Putamen (tissue), 1 donor: ENCODE measurements at regions not wholly inside any gene's neighbourhood (a gene's known extent, or its start where the extent isn't known, plus 50 kb on each side); places are given as distances from the start of the nearest gene placed in this dataset.

Source experiments
- DNase-seq: peaks from one replicate; pipeline ENCODE4 v3.0.0-alpha.2; 2016; ENCODE audit warnings: low spot score

DNA sequence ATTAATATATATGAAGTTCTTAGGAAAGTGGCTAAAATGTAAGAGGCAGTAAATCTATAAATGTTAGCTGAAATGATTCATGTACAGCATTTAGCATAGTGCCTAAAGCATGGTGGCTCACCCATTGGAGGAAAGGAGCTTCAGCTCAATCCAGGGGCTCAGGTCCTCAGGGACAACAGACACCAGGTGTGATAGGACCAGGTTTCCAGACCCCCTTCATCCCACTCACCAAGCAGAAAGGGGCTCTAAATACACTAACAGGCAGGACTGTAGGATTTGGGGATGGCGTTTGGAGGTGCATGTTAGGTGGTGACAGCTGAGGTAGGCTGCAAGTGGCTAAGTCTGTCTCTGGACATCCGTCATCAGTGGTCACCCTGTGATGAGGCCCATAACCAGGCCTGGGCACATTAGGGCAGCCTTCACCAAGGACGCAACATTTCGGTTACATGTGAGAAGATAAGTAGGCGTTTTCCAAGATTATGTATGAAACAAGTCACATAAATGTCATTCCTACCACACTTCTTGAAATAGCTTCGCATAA lies 233.1 kb downstream of the C1orf94 start:
- no peak for DNase-seq

DNA sequence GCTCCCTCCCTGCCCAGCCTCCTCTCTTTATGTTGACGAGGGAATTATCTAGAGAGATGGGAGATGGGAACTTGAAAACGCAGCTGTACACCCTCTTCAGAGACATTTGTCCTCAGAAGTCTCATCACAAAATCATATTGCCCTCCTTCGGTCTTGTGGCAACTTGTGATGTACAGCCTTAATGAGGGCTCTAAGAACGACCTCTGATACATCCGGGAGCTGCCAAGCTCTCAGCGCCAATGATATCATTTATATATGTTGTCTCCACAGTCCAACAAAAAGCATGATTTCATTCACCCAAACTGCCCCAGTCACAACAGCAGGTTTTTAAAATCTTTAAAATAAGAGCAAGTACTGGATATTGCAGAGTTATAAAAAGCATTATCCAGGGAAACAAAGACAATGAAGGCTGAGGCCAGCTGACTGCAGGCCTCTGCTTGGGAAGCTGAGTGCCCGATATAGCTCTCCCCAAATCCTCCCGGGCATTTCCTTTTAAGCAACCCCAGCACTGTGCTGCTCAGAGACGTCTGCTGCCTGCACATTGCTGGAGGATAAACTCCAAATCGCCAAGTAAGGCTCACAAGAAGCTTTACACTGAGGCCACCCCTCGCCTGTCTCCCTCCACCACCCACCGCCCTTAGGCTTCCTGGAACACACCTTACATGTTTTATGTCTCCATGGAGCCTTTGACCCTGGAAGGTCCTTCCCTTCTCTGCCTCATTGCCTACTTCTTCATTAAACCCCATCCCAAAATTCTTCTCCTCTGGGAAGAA lies 236.1 kb downstream of the C1orf94 start:
- DNase-seq = no peak

GRCh38 chr1:34415140-34415539 lies 238.4 kb downstream of the C1orf94 start:
- DNase-seq = no peak

GRCh38 chr1:34418166-34418565 lies 241.5 kb downstream of the C1orf94 start:
- no peak for DNase-seq

- DNase-seq = no peak
These were observed 243.0 kb downstream of the C1orf94 start for GRCh38 chr1:34419663-34420136.

DNA sequence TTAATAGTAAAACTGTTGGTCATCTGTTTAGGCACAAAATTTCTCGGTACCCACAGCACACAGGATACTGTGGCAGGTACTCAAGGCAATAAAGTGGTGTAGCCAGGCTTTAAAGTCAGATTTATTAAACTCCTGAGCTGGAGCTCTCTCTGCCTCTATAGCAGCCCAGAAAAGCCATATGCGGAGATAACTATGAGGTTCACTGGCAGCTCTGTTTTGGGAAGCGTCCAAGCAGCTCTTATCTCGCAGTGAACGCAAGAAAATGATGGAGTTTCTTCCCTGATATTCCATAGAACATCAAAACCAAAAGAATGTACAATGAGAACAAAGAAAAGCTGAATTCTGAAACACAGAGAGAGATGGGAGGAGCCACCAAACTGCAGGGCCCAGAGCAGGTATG lies 248.3 kb downstream of the C1orf94 start:
- DNase-seq = no peak

GRCh38 chr1:34425785-34426184 lies 249.1 kb downstream of the C1orf94 start:
- DNase-seq = no peak

DNA sequence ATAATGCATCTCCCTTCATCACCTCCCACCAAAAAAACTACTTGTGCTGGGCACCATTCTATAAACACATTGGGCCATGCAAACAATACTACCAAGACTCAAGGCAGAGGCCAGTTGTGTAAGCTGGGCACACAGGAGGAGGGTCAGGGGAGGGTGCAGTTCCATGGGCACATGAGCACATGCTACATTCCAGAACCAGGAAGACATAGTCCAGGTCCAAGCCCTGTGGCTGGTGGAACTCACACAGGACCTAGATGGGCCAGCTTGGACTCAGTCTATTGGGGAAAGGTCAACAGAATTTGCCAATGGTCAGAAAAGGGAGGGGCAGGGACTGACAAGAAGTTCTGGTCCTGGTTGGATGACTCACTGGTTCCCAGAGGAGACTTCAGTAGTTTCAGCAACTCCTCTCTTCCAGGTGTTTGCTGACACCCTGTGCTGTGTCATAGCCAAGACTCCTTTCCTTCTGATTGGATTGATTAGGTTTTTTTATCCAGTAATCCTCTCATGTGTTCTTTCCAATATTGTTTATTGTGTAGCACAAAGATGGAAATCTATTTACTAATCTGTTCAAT lies 249.7 kb downstream of the C1orf94 start:
- DNase-seq = no peak

DNA sequence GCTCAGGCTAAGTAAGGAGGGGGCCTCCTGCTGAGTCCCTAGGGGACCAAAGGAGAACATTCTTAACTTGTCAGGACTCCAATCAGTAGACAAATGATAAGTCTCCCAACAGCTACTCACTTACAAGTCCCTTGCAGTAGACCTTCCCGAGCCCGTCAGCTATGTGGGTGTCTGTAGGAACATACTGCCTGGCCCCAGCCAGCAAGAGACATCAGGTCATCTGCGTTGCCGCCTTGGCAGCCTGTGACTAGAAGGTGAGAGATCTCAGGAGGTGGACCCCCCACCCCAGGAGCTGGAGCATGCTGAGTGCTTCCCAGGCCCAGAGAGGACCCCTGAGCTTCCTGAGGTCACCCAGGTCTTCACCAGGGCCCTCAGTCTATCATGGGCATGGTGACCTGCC lies 250.5 kb downstream of the C1orf94 start:
- DNase-seq = no peak

- peak; percentile 20 for DNase-seq
These were observed 256.4 kb downstream of the C1orf94 start for GRCh38 chr1:34433099-34433498.

GRCh38 chr1:34436836-34437235 lies 260.1 kb downstream of the C1orf94 start:
- no peak for DNase-seq

DNA sequence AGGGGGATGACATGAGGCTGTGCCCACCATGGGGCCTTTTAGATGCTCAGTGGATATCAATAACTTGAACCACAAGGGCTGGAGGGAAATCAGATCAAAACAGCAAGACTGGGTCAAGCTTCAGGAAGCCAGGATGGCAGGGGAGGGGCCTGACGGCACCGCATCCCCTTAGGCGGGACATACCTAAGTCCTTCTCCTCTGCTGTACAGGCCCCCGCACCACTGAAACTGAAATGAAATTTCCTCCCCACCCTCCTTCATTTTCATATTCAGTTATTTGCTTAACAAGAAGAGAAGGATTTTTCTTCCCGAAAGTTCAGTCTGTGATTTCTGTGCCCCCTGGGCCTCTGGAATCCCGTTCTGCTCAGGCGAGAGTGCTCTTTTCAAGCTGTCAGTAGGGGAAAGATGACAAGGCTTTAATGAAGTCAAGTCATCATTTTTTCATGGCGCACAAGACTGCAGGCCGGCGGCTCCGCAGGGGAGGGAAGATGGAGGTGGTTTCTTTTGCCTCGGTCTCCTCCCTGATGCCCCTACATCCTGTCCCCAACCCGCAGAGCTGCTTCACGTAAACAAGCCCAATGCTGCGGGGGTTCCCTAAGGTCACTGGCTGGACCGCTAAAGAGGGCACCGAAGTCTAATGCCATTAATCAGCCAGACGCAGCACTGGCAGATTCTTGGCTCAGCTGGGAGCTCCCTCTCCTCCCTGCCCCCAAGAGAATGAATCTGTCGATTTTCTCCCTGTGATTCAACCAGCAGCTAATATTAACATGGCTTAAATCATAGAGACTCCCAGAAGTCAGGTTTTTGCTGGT lies 264.8 kb downstream of the C1orf94 start:
- DNase-seq = no peak

- DNase-seq = no peak
These were observed 267.8 kb downstream of the C1orf94 start for GRCh38 chr1:34444516-34444915.

- DNase-seq = no peak
These were observed 273.6 kb downstream of the C1orf94 start for GRCh38 chr1:34450325-34450724.

- DNase-seq = no peak
These were observed 275.7 kb downstream of the C1orf94 start for GRCh38 chr1:34452451-34452850.

DNA sequence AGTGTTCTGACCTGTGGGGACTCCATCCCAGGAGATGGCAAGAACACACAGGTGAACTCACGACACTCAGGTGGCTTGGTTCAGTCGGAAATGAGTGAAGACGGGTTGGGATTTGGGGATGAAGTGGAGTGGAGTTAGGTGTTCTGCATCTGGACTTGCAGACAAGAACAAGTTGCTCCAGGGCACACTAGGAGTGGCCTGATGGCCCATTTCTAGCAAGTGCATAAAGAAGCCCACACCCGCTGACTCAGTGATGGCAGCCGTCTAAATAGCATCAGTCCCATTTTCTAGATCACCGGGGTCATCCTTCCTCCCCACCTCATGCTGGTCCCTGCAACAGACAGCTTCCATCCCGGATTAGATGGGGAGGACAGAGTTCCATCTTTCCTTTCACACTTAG lies 278.4 kb downstream of the C1orf94 start:
- DNase-seq = no peak

DNA sequence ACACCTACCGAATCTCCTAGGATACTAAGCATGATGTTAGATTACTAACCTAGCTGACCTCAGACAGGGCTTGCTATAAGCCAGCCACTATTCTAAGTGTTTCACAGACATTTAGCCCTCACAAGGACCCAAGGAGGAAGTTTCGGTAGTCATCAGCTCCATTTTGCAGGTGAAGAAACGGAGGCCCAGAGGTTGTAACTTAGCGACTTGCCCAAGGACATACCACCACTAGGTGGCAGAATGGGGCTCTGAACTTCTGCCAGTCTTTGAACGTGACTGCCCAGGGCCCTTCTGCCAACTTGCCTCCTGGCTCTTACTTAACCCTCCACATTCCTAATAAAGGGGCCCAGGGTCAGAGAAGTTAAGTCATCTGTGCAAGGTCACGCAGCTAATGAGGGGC lies 283.5 kb downstream of the C1orf94 start:
- no peak for DNase-seq

DNA sequence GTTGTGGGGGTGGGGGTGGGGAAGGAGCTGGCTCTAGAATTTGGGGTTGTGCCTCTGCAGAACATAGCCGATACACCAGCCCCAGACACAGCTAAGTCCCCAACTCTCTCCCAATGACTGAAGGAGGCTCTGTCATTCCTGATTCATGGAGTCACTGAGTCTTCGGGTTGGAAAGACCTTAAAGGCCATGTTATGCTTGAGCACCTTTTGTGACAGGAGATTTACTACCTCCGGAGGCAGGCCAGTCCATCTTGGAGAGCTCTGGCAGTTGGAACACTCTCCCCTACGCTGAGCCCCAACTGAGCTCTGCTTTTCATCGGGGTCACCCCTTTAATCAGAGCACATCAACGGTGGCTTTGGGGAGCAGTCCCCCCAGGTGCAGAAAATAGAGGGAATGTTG lies 284.4 kb upstream of the GJB5 start:
- DNase-seq = no peak

DNA sequence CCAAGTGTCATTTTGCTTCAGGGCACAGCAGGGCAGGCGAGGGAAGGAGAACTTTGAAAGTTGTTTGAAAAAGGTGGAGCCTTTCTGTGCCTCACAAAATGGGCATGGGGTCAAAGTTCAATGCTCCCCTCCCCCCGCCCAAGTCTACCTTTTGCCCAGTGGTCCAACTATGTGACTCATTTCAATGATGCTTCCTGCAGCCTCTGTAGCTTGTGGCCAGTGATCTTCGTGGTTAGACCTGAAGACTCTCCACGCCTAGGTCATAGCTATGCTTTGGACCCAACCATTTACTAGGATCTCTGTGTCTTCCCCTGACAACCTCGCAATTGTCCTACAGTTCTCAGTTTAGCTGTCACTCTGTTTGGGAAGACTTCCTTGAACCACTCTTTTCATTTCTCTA lies 280.3 kb upstream of the GJB5 start:
- DNase-seq = no peak

DNA sequence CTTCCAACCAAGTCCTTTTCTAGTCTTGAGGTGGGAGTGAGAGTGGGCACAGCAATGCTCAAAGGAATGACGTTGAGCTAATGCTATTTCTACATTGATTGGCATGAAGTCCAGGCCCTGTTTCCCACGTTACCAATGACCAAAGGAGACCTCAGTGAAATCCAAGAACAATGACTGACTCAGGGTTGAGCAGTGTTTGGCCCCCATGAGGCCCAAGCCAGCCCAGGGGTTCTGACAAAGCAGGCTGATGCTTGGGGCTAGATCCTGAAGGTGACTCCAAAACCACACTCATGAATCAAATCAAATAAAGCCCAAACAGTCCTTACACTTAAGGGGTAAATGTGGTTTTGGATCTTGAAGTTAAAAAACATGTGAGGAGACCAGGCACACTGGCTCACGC lies 278.5 kb upstream of the GJB5 start:
- no peak for DNase-seq

DNA sequence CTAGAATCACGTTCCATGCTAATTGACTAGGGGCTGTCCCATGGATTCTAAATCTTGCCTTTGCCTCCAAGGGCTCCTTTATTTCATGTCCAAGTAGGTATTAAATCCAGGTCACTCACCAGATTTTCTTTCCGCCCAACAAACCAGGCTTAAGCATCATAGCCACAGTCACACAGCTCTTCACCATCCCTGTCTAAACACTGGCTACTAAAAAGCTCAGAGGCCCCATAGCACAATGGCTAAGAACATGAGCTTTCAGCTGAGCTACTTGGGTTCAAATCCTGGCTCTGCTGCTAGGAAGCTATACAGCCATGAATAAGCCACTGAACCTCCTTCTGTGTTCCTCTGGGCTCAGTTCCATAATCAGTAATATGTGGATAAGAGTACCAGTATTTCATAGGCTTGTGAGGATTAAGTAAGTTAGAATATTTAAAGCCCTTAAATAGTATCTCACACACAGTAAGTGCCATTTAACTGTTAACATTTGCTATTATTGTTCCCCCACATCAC lies 277.2 kb upstream of the GJB5 start:
- DNase-seq = no peak

DNA sequence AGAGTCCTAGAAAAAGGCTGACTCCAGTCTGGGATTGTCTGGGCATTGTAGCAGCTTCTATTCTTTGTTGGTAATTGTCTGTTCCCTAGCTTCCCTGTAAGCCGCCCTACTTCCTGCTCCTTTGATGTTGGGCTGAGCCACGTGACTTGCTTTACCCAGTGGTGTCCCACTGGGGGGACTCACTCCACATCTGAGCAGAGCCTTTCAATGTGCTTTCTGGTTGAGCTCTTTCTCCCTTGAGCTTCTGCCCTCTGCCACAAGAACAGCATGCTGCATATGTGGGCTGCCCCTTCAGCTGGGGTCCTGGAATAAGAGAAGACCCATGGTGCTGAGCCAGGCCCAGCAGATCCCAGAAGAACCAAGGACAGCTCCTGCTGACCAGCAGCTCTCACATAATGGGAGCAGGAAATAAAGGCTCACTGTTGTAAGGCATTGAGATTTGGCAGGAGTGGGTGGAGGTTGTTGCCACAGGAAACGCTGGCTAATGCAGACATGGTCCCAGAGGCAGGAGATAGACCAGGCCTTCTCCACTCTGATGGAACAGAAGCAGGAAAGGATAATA lies 276.3 kb upstream of the GJB5 start:
- no peak for DNase-seq
